ENCODE measurements at regions not wholly inside any gene's neighbourhood (a gene's known extent, or its start where the extent isn't known, plus 50 kb on each side); places are given as distances from the start of the nearest gene placed in this dataset.

- DNase-seq (ENCODE audit: low spot score): no peak
Measured at GRCh38 chr12:114904254-114905003, 220.5 kb upstream of the TBX3 start.

- no peak for DNase-seq (ENCODE audit: low spot score)
Measured at GRCh38 chr12:114903083-114903691, 219.2 kb upstream of the TBX3 start.

- no peak for DNase-seq (ENCODE audit: low spot score)
Measured at GRCh38 chr12:114902665-114903064, 218.7 kb upstream of the TBX3 start.

- DNase-seq (ENCODE audit: low spot score): no peak
Measured at GRCh38 chr12:114901316-114901715, 217.3 kb upstream of the TBX3 start.

- no peak for DNase-seq (ENCODE audit: low spot score)
Measured at GRCh38 chr12:114898159-114898558, 214.2 kb upstream of the TBX3 start.

- DNase-seq (ENCODE audit: low spot score): no peak
Measured at GRCh38 chr12:114895827-114896226, 211.9 kb upstream of the TBX3 start.

GRCh38 chr12:114895081-114895480 is 211.1 kb upstream of the TBX3 start:
- no peak for DNase-seq (ENCODE audit: low spot score)

GRCh38 chr12:114894076-114894475 is 210.1 kb upstream of the TBX3 start:
- no peak for DNase-seq (ENCODE audit: low spot score)

- DNase-seq (ENCODE audit: low spot score): no peak
Measured at GRCh38 chr12:114888928-114889584, 205.1 kb upstream of the TBX3 start.

GRCh38 chr12:114888448-114888847 is 204.5 kb upstream of the TBX3 start:
- no peak for DNase-seq (ENCODE audit: low spot score)

- DNase-seq (ENCODE audit: low spot score): no peak
Measured at GRCh38 chr12:114885501-114885900, 201.5 kb upstream of the TBX3 start.

- DNase-seq (ENCODE audit: low spot score): no peak
Measured at GRCh38 chr12:114884575-114884974, 200.6 kb upstream of the TBX3 start.

GRCh38 chr12:114882083-114882482 is 198.1 kb upstream of the TBX3 start:
- DNase-seq (ENCODE audit: low spot score): no peak

- DNase-seq (ENCODE audit: low spot score): no peak
Measured at GRCh38 chr12:114879354-114879753, 195.4 kb upstream of the TBX3 start.

- DNase-seq (ENCODE audit: low spot score): no peak
Measured at GRCh38 chr12:114878781-114879180, 194.8 kb upstream of the TBX3 start.

GRCh38 chr12:114876968-114877680 is 193.1 kb upstream of the TBX3 start:
- DNase-seq (ENCODE audit: low spot score): no peak

- DNase-seq (ENCODE audit: low spot score): no peak
Measured at GRCh38 chr12:114875313-114875712, 191.3 kb upstream of the TBX3 start.

GRCh38 chr12:114873656-114874055 is 189.7 kb upstream of the TBX3 start:
- DNase-seq (ENCODE audit: low spot score): no peak

GRCh38 chr12:114868995-114869834 is 185.2 kb upstream of the TBX3 start:
- DNase-seq (ENCODE audit: low spot score): no peak

- no peak for DNase-seq (ENCODE audit: low spot score)
Measured at GRCh38 chr12:114866331-114866730, 182.4 kb upstream of the TBX3 start.

GRCh38 chr12:114864837-114865551 is 181.0 kb upstream of the TBX3 start:
- no peak for DNase-seq (ENCODE audit: low spot score)

All from putamen (tissue), 1 donor.